ENCODE measurements at regions not wholly inside any gene's neighbourhood (a gene's known extent, or its start where the extent isn't known, plus 50 kb on each side); places are given as distances from the start of the nearest gene placed in this dataset.

GRCh38 chr2:30339071-30339470 is 107.7 kb downstream of the LBH start:
- no peaks in the 10 kb centered on the region for H3K36me3 ChIP-seq (ENCODE audit: control insufficient read depth in 2 of 2, insufficient read depth in 2 of 2, low read length in 2 of 2)
- H3K4me3 ChIP-seq (ENCODE audit: low read length in 2 of 2) = no peak overlapping the region
- peaks cover 11% of the 10 kb centered on the region for H3K4me1 ChIP-seq (ENCODE audit: control insufficient read depth, insufficient read depth, low read length)
- H3K9ac ChIP-seq (ENCODE audit: low read length in 2 of 2) = no peak overlapping the region
- H3K27me3 ChIP-seq (ENCODE audit: control insufficient read depth in 1 of 2, insufficient read depth in 2 of 2, low read length in 2 of 2) = no peaks in the 10 kb centered on the region
- no peak overlapping the region for H3K27ac ChIP-seq (ENCODE audit: low read length)
- H3K9me3 ChIP-seq (ENCODE audit: control insufficient read depth in 2 of 2, low read length in 2 of 2) = no peaks in the 10 kb centered on the region

- H3K4me1 ChIP-seq (ENCODE audit: control insufficient read depth, insufficient read depth, low read length) = peaks cover 6% of the 10 kb centered on the region
- H3K9ac ChIP-seq (ENCODE audit: low read length in 2 of 2) = no peak overlapping the region
- H3K4me3 ChIP-seq (ENCODE audit: low read length in 2 of 2) = no peak overlapping the region
- H3K36me3 ChIP-seq (ENCODE audit: control insufficient read depth in 2 of 2, insufficient read depth in 2 of 2, low read length in 2 of 2) = no peaks in the 10 kb centered on the region
- H3K9me3 ChIP-seq (ENCODE audit: control insufficient read depth in 2 of 2, low read length in 2 of 2) = no peaks in the 10 kb centered on the region
- no peak overlapping the region for H3K27ac ChIP-seq (ENCODE audit: low read length)
- no peaks in the 10 kb centered on the region for H3K27me3 ChIP-seq (ENCODE audit: control insufficient read depth in 1 of 2, insufficient read depth in 2 of 2, low read length in 2 of 2)
These were observed 105.4 kb upstream of the LCLAT1 start for GRCh38 chr2:30341500-30342267.

GRCh38 chr2:30346471-30347169 is 100.4 kb upstream of the LCLAT1 start:
- peaks cover 8% of the 10 kb centered on the region for H3K4me1 ChIP-seq (ENCODE audit: control insufficient read depth, insufficient read depth, low read length)
- peak overlapping the region; percentile 52 to 64 for H3K9ac ChIP-seq (ENCODE audit: low read length in 2 of 2)

GRCh38 chr2:30348825-30349224 is 98.2 kb upstream of the LCLAT1 start:
- Histone ChIP-seq H3K9me3 (ENCODE audit: control insufficient read depth in 2 of 2, low read length in 2 of 2) (no peaks in the 10 kb centered on the region), H3K36me3 (ENCODE audit: control insufficient read depth in 2 of 2, insufficient read depth in 2 of 2, low read length in 2 of 2) (no peaks in the 10 kb centered on the region), H3K27me3 (ENCODE audit: control insufficient read depth in 1 of 2, insufficient read depth in 2 of 2, low read length in 2 of 2) (no peaks in the 10 kb centered on the region), H3K4me1 (ENCODE audit: control insufficient read depth, insufficient read depth, low read length) (peaks cover 8% of the 10 kb centered on the region), H3K27ac (ENCODE audit: low read length) (no peak overlapping the region), H3K9ac (ENCODE audit: low read length in 2 of 2) (no peak overlapping the region), H3K4me3 (ENCODE audit: low read length in 2 of 2) (no peak overlapping the region)

More at GRCh38 chr2:30346471-30347169, 100.4 kb upstream of the LCLAT1 start:
- Histone ChIP-seq H3K9me3 (ENCODE audit: control insufficient read depth in 2 of 2, low read length in 2 of 2) (no peaks in the 10 kb centered on the region), H3K4me3 (ENCODE audit: low read length in 2 of 2) (peak overlapping the region; percentile 61 to 66), H3K27me3 (ENCODE audit: control insufficient read depth in 1 of 2, insufficient read depth in 2 of 2, low read length in 2 of 2) (no peaks in the 10 kb centered on the region), H3K36me3 (ENCODE audit: control insufficient read depth in 2 of 2, insufficient read depth in 2 of 2, low read length in 2 of 2) (no peaks in the 10 kb centered on the region), H3K27ac (ENCODE audit: low read length) (peak overlapping the region; percentile 67)

GRCh38 chr2:30349691-30350090 is 97.4 kb upstream of the LCLAT1 start:
- Histone ChIP-seq H3K4me3 (ENCODE audit: low read length in 2 of 2) (no peak overlapping the region), H3K27me3 (ENCODE audit: control insufficient read depth in 1 of 2, insufficient read depth in 2 of 2, low read length in 2 of 2) (no peaks in the 10 kb centered on the region), H3K9ac (ENCODE audit: low read length in 2 of 2) (no peak overlapping the region), H3K36me3 (ENCODE audit: control insufficient read depth in 2 of 2, insufficient read depth in 2 of 2, low read length in 2 of 2) (no peaks in the 10 kb centered on the region), H3K4me1 (ENCODE audit: control insufficient read depth, insufficient read depth, low read length) (peaks cover 8% of the 10 kb centered on the region), H3K9me3 (ENCODE audit: control insufficient read depth in 2 of 2, low read length in 2 of 2) (no peaks in the 10 kb centered on the region), H3K27ac (ENCODE audit: low read length) (no peak overlapping the region)

GRCh38 chr2:30351116-30351515 is 95.9 kb upstream of the LCLAT1 start:
- H3K4me1 ChIP-seq (ENCODE audit: control insufficient read depth, insufficient read depth, low read length) = peaks cover 8% of the 10 kb centered on the region
- no peak overlapping the region for H3K4me3 ChIP-seq (ENCODE audit: low read length in 2 of 2)
- H3K27me3 ChIP-seq (ENCODE audit: control insufficient read depth in 1 of 2, insufficient read depth in 2 of 2, low read length in 2 of 2) = no peaks in the 10 kb centered on the region
- H3K9ac ChIP-seq (ENCODE audit: low read length in 2 of 2) = no peak overlapping the region
- H3K9me3 ChIP-seq (ENCODE audit: control insufficient read depth in 2 of 2, low read length in 2 of 2) = no peaks in the 10 kb centered on the region
- H3K27ac ChIP-seq (ENCODE audit: low read length) = no peak overlapping the region
- H3K36me3 ChIP-seq (ENCODE audit: control insufficient read depth in 2 of 2, insufficient read depth in 2 of 2, low read length in 2 of 2) = no peaks in the 10 kb centered on the region

GRCh38 chr2:30351949-30352348 is 95.1 kb upstream of the LCLAT1 start:
- Histone ChIP-seq H3K27me3 (ENCODE audit: control insufficient read depth in 1 of 2, insufficient read depth in 2 of 2, low read length in 2 of 2) (no peaks in the 10 kb centered on the region), H3K4me3 (ENCODE audit: low read length in 2 of 2) (no peak overlapping the region), H3K9me3 (ENCODE audit: control insufficient read depth in 2 of 2, low read length in 2 of 2) (no peaks in the 10 kb centered on the region), H3K27ac (ENCODE audit: low read length) (no peak overlapping the region), H3K36me3 (ENCODE audit: control insufficient read depth in 2 of 2, insufficient read depth in 2 of 2, low read length in 2 of 2) (no peaks in the 10 kb centered on the region), H3K9ac (ENCODE audit: low read length in 2 of 2) (no peak overlapping the region), H3K4me1 (ENCODE audit: control insufficient read depth, insufficient read depth, low read length) (peaks cover 3% of the 10 kb centered on the region)

GRCh38 chr2:30354150-30354549 is 92.9 kb upstream of the LCLAT1 start:
- Histone ChIP-seq H3K4me3 (ENCODE audit: low read length in 2 of 2) (no peak overlapping the region), H3K36me3 (ENCODE audit: control insufficient read depth in 2 of 2, insufficient read depth in 2 of 2, low read length in 2 of 2) (no peaks in the 10 kb centered on the region), H3K27ac (ENCODE audit: low read length) (no peak overlapping the region), H3K27me3 (ENCODE audit: control insufficient read depth in 1 of 2, insufficient read depth in 2 of 2, low read length in 2 of 2) (no peaks in the 10 kb centered on the region), H3K4me1 (ENCODE audit: control insufficient read depth, insufficient read depth, low read length) (peaks cover 6% of the 10 kb centered on the region), H3K9ac (ENCODE audit: low read length in 2 of 2) (no peak overlapping the region), H3K9me3 (ENCODE audit: control insufficient read depth in 2 of 2, low read length in 2 of 2) (no peaks in the 10 kb centered on the region)

GRCh38 chr2:30354621-30355020 is 92.4 kb upstream of the LCLAT1 start:
- H3K27ac ChIP-seq (ENCODE audit: low read length) = no peak overlapping the region
- H3K4me1 ChIP-seq (ENCODE audit: control insufficient read depth, insufficient read depth, low read length) = peaks cover 11% of the 10 kb centered on the region
- no peaks in the 10 kb centered on the region for H3K9me3 ChIP-seq (ENCODE audit: control insufficient read depth in 2 of 2, low read length in 2 of 2)
- H3K36me3 ChIP-seq (ENCODE audit: control insufficient read depth in 2 of 2, insufficient read depth in 2 of 2, low read length in 2 of 2) = no peaks in the 10 kb centered on the region
- no peak overlapping the region for H3K9ac ChIP-seq (ENCODE audit: low read length in 2 of 2)
- H3K4me3 ChIP-seq (ENCODE audit: low read length in 2 of 2) = no peak overlapping the region
- no peaks in the 10 kb centered on the region for H3K27me3 ChIP-seq (ENCODE audit: control insufficient read depth in 1 of 2, insufficient read depth in 2 of 2, low read length in 2 of 2)

- Histone ChIP-seq H3K4me3 (ENCODE audit: low read length in 2 of 2) (no peak overlapping the region), H3K27ac (ENCODE audit: low read length) (no peak overlapping the region), H3K9ac (ENCODE audit: low read length in 2 of 2) (no peak overlapping the region), H3K36me3 (ENCODE audit: control insufficient read depth in 2 of 2, insufficient read depth in 2 of 2, low read length in 2 of 2) (no peaks in the 10 kb centered on the region), H3K9me3 (ENCODE audit: control insufficient read depth in 2 of 2, low read length in 2 of 2) (no peaks in the 10 kb centered on the region), H3K4me1 (ENCODE audit: control insufficient read depth, insufficient read depth, low read length) (peaks cover 18% of the 10 kb centered on the region), H3K27me3 (ENCODE audit: control insufficient read depth in 1 of 2, insufficient read depth in 2 of 2, low read length in 2 of 2) (no peaks in the 10 kb centered on the region)
These were observed 91.7 kb upstream of the LCLAT1 start for GRCh38 chr2:30355306-30355705.

GRCh38 chr2:30356071-30356470 is 91.0 kb upstream of the LCLAT1 start:
- H3K9ac ChIP-seq (ENCODE audit: low read length in 2 of 2) = no peak overlapping the region
- no peak overlapping the region for H3K4me3 ChIP-seq (ENCODE audit: low read length in 2 of 2)
- H3K9me3 ChIP-seq (ENCODE audit: control insufficient read depth in 2 of 2, low read length in 2 of 2) = no peaks in the 10 kb centered on the region
- H3K36me3 ChIP-seq (ENCODE audit: control insufficient read depth in 2 of 2, insufficient read depth in 2 of 2, low read length in 2 of 2) = no peaks in the 10 kb centered on the region
- H3K27me3 ChIP-seq (ENCODE audit: control insufficient read depth in 1 of 2, insufficient read depth in 2 of 2, low read length in 2 of 2) = no peaks in the 10 kb centered on the region
- H3K4me1 ChIP-seq (ENCODE audit: control insufficient read depth, insufficient read depth, low read length) = peaks cover 25% of the 10 kb centered on the region
- no peak overlapping the region for H3K27ac ChIP-seq (ENCODE audit: low read length)

Measured in stomach smooth muscle (tissue), 2 donors.